ENCODE measurements at regions not wholly inside any gene's neighbourhood (a gene's known extent, or its start where the extent isn't known, plus 50 kb on each side); places are given as distances from the start of the nearest gene placed in this dataset.
"Not testable (repeated sequence)": the region's sequence is repeated elsewhere in the genome, so short reads cannot be mapped to it uniquely, and the experiment has no call there.

GRCh38 chr2:129192117-129192516 lies 787.3 kb upstream of the RAB6C start:
- Histone ChIP-seq H3K36me3 (no peaks in the 10 kb centered on the region), H3K9me3 (no peaks in the 10 kb centered on the region), H3K4me1 (no peaks in the 10 kb centered on the region), H3K4me3 (no peak overlapping the region), H3K27me3 (no peaks in the 10 kb centered on the region), H3K27ac (no peak overlapping the region)
- DNase-seq (no peak), ATAC-seq (no peak)
- TF ChIP-seq CTCF (IDR thresholded peaks at IDR 0.05), result no peak
- intact Hi-C loops (cut with DNase I), result no loop called here

- Histone ChIP-seq H3K27me3 (no peaks in the 10 kb centered on the region), H3K27ac (no peak overlapping the region), H3K4me3 (no peak overlapping the region), H3K4me1 (no peaks in the 10 kb centered on the region), H3K9me3 (no peaks in the 10 kb centered on the region), H3K36me3 (no peaks in the 10 kb centered on the region)
- no peak for ATAC-seq
- intact Hi-C loops (cut with DNase I), result no loop called here
- no peak for DNase-seq
- no peak for TF ChIP-seq CTCF (IDR thresholded peaks at IDR 0.05)
Measured at GRCh38 chr2:129192841-129193253, 786.6 kb upstream of the RAB6C start.

DNA sequence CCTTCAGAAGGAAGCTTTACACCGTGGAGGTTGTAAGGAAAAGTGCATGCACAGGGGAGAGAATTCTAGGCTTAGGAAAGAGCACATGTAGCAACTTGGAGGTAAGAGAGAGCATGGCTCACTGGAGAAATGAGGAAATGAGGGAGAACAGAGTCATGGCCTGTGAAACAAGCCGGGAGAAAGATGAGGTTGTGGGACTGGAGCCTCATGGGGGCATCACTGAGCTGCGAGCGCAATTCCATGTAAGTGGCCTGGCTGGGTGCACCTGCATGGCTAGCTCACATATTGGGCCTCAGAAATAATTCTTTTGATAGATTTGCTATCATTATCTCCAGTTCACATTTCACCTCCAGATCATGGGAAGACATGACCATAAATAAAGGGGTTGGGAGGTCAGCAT lies 785.5 kb upstream of the RAB6C start:
- Histone ChIP-seq H3K27me3 (no peaks in the 10 kb centered on the region), H3K9me3 (no peaks in the 10 kb centered on the region), H3K4me3 (no peak overlapping the region), H3K36me3 (no peaks in the 10 kb centered on the region), H3K27ac (no peak overlapping the region), H3K4me1 (no peaks in the 10 kb centered on the region)
- no peak for TF ChIP-seq CTCF (IDR thresholded peaks at IDR 0.05)
- DNase-seq (no peak), ATAC-seq (no peak)
- intact Hi-C loops (cut with DNase I), result no loop called here

GRCh38 chr2:129199501-129199900 lies 780.0 kb upstream of the RAB6C start:
- H3K36me3 ChIP-seq, result no peaks in the 10 kb centered on the region
- DNase-seq, result no peak
- TF ChIP-seq CTCF (IDR thresholded peaks at IDR 0.05), result no peak
- no peaks in the 10 kb centered on the region for H3K9me3 ChIP-seq
- no peaks in the 10 kb centered on the region for H3K4me1 ChIP-seq
- intact Hi-C loops (cut with DNase I), result no loop called here
- no peak overlapping the region for H3K27ac ChIP-seq
- H3K4me3 ChIP-seq, result no peak overlapping the region
- no peak for ATAC-seq
- H3K27me3 ChIP-seq, result no peaks in the 10 kb centered on the region

DNA sequence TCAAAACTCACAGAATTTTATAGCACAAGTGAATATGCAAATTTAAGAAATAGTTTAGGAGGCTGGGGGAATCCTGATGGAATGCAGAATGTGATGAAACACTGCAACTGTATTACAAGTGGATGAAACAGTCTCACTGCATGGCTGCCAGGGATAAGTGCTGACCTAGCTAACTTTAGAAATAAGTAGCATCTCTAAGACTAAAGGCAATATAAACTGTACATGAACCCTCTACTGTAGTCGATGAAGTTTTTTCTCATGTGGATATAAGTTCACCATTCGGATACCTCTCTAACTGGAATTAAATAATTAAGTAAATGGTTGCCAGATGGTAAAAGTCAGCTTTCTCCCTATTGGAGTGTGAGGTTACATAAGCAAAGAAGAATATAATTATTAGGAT lies 777.8 kb upstream of the RAB6C start:
- intact Hi-C loops (cut with DNase I), result no loop called here
- Histone ChIP-seq H3K27me3 (no peaks in the 10 kb centered on the region), H3K4me3 (no peak overlapping the region), H3K4me1 (no peaks in the 10 kb centered on the region), H3K9me3 (no peaks in the 10 kb centered on the region), H3K27ac (no peak overlapping the region), H3K36me3 (no peaks in the 10 kb centered on the region)
- DNase-seq, result no peak
- no peak for TF ChIP-seq CTCF (IDR thresholded peaks at IDR 0.05)
- ATAC-seq, result no peak

DNA sequence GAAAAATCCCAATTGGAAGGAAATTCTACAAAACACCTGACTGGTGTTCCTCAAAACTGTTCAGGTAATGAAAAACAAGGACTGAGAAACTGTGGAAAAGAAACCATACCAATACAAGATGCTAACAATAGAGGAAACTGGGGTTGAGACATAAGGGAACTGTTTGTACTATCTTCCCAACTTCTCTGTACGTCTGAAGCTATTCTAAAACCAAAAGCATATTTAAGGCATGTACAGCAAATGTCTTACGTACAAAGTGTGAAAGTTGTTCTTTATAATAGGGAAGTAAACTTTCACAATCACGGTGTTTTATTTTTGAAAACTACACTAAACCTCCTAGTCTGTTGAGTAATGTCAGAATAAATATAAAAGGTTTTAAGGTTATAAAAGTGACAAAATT lies 776.1 kb upstream of the RAB6C start:
- Histone ChIP-seq H3K4me3 (no peak overlapping the region), H3K27me3 (no peaks in the 10 kb centered on the region), H3K4me1 (no peaks in the 10 kb centered on the region), H3K27ac (no peak overlapping the region), H3K9me3 (no peaks in the 10 kb centered on the region), H3K36me3 (no peaks in the 10 kb centered on the region)
- no peak for TF ChIP-seq CTCF (IDR thresholded peaks at IDR 0.05)
- ATAC-seq (peak; percentile 69), DNase-seq (no peak)
- intact Hi-C loops (cut with DNase I), result no loop called here

DNA sequence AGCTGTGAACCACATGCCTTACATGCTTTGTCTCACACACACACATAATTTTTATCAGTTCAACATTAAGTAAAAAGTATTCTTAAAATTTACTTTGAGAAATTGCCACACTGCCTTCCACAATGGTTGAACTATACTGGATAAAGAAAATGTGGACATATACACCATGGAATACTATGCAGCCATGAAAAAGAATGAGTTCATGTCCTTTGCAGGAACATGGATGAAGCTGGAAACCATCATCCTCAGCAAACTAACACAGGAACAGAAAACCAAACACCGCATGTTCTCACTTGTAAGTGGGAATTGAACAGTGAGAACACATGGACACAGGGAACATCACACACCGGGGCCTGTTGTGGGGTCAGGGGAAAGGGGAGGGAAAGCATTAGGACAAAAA lies 774.9 kb upstream of the RAB6C start:
- H3K4me1 ChIP-seq; H3K9me3 ChIP-seq; H3K27ac ChIP-seq; ATAC-seq; H3K4me3 ChIP-seq; H3K27me3 ChIP-seq; intact Hi-C loops (cut with DNase I); DNase-seq; H3K36me3 ChIP-seq: not testable (repeated sequence)
